Endothelial cell of umbilical vein (primary cell): ENCODE measurements at regions not wholly inside any gene's neighbourhood (a gene's known extent, or its start where the extent isn't known, plus 50 kb on each side); places are given as distances from the start of the nearest gene placed in this dataset.

Experiments
- BruUV-seq: library from RNA; stranded (reverse); fragments of 400-500 nt; replicated peaks from 2 replicates; lab custom pipeline; 2021; lab: Mats Ljungman, UMichigan
- CTCF ChIA-PET: fragments of 300-600, 350-600 bp; sonication (Branson Sonifier 250); formaldehyde crosslinking; loops from one replicate; lab custom pipeline; 2021; ENCODE audit warnings: antibody characterized with exemption, inconsistent platforms; lab: Charles Lee
- POLR2A ChIA-PET: fragments of 300-600, 350-600 bp; sonication (Branson Sonifier 250); formaldehyde crosslinking; loops from one replicate; lab custom pipeline; 2021; ENCODE audit warnings: antibody characterized with exemption, inconsistent platforms; lab: Charles Lee
- DNase-seq: peaks from one replicate; pipeline ENCODE4 v3.0.0-alpha.2; 2011; ENCODE audit warnings: low read depth, low spot score
- FAIRE-seq: peaks from 2 replicates; lab custom pipeline; 2011; peaks lifted over from hg19 to GRCh38; lab: Jason Lieb, UNC
- H2AFZ ChIP-seq: 2 replicates; pipeline ENCODE4 v1.6.0; 2012; ENCODE audit warnings: low read depth, low read length, control low read depth, inconsistent platforms
- H3K27ac ChIP-seq: 2 replicates; pipeline ENCODE4 v1.5.1; 2011; ENCODE audit warnings: low read depth, mild to moderate bottlenecking, control low read depth, low read length, moderate library complexity; ENCODE audit not compliant: insufficient read depth
- H3K27me3 ChIP-seq, 2 experiments: 2 replicates each; pipeline versions ENCODE4 v1.6.0 to v1.6.1; 2011; ENCODE audit warnings: low read length in 2 of 2, mixed read lengths in 1 of 2; ENCODE audit not compliant: control insufficient read depth in 2 of 2, insufficient read depth in 2 of 2
- H3K36me3 ChIP-seq, 2 experiments: 2 replicates in 1 of 2; 3 replicates in 1 of 2; pipeline ENCODE4 v1.5.1; 2011; ENCODE audit warnings: low read length in 2 of 2, mild to moderate bottlenecking in 1 of 2, moderate library complexity in 1 of 2; ENCODE audit not compliant: control insufficient read depth in 2 of 2, insufficient read depth in 2 of 2; ENCODE audit errors: extremely low read depth in 1 of 2
- H3K4me1 ChIP-seq: 3 replicates; pipeline ENCODE4 v1.5.1; 2011; ENCODE audit warnings: mild to moderate bottlenecking, low read length; ENCODE audit not compliant: control insufficient read depth, insufficient read depth; ENCODE audit errors: extremely low read depth
- H3K4me2 ChIP-seq: 2 replicates; pipeline ENCODE4 v1.6.1; 2011; ENCODE audit warnings: low read length, control low read depth, mixed read lengths; ENCODE audit not compliant: insufficient read depth
- H3K4me3 ChIP-seq, 3 experiments: fragments of 200-600 bp in 1 of 3; sonication (generic), shearing (Covaris generic) in 1 of 3; replicated peaks in 1 of 3; 2 replicates each; pipeline ENCODE4 v1.5.1; 2011 to 2016; ENCODE audit warnings: control low read depth in 3 of 3, low read length in 3 of 3, mild to moderate bottlenecking in 2 of 3, inconsistent platforms in 1 of 3, low read depth in 1 of 3, moderate library complexity in 1 of 3; ENCODE audit not compliant: insufficient read depth in 1 of 3
- H3K79me2 ChIP-seq: 2 replicates; pipeline ENCODE4 v1.6.0; 2012; ENCODE audit warnings: low read length, inconsistent platforms; ENCODE audit not compliant: control insufficient read depth, insufficient read depth
- H3K9ac ChIP-seq: replicated peaks from 2 replicates; pipeline ENCODE3; 2011; ENCODE audit warnings: low read length, control low read depth; ENCODE audit not compliant: insufficient read depth; ENCODE audit errors: extremely low read depth
- H3K9me1 ChIP-seq: replicated peaks from 3 replicates; pipeline ENCODE4 v1.6.0; 2011; ENCODE audit warnings: mild to moderate bottlenecking, low read length; ENCODE audit not compliant: control insufficient read depth, insufficient read depth; ENCODE audit errors: extremely low read depth
- H3K9me3 ChIP-seq: replicated peaks from 2 replicates; pipeline ENCODE4 v1.5.1; 2012; ENCODE audit warnings: low read length, inconsistent platforms; ENCODE audit not compliant: control insufficient read depth, insufficient read depth
- H4K20me1 ChIP-seq: replicated peaks from 2 replicates; pipeline ENCODE3; 2011; ENCODE audit warnings: mild to moderate bottlenecking, low read length; ENCODE audit not compliant: control insufficient read depth, insufficient read depth; ENCODE audit errors: extremely low read depth
- EZH2 ChIP-seq: IDR thresholded peaks from 2 replicates; pipeline ENCODE4 v1.6.1; 2012; ENCODE audit warnings: borderline replicate concordance, low read depth, mild to moderate bottlenecking, moderate library complexity, low read length, inconsistent platforms; ENCODE audit not compliant: severe bottlenecking
- FOS ChIP-seq: IDR thresholded peaks from 2 replicates; pipeline ENCODE4 v1.6.1; 2011; ENCODE audit warnings: mild to moderate bottlenecking, low read length, moderate library complexity, borderline replicate concordance; ENCODE audit not compliant: insufficient read depth
- GATA2 ChIP-seq: IDR thresholded peaks from 2 replicates; pipeline ENCODE4 v1.7.0; 2011; ENCODE audit warnings: low read depth, mild to moderate bottlenecking, moderate library complexity, mixed read lengths, low read length; ENCODE audit not compliant: insufficient read length, insufficient read depth
- JUN ChIP-seq: IDR thresholded peaks from 2 replicates; pipeline ENCODE4 v1.6.1; 2011; ENCODE audit warnings: borderline replicate concordance, low read depth; ENCODE audit not compliant: insufficient read length, insufficient read depth
- MYC ChIP-seq: IDR thresholded peaks from one replicate; pipeline ENCODE4 v1.6.1; 2011; ENCODE audit warnings: mild to moderate bottlenecking, low read depth, low read length
- POLR2A ChIP-seq: IDR thresholded peaks from 2 replicates; pipeline ENCODE4 v1.6.1; 2012; ENCODE audit warnings: low read depth, mild to moderate bottlenecking, control low read depth, low read length
- POLR2AphosphoS5 ChIP-seq: IDR thresholded peaks from 2 replicates; pipeline ENCODE4 v1.6.1; 2012; ENCODE audit warnings: low read depth, mild to moderate bottlenecking, control low read depth, low read length, moderate library complexity; ENCODE audit not compliant: insufficient read depth
- dilution Hi-C: fragments of 300-500 bp; cut with MboI; formaldehyde crosslinking; loops from one replicate; pipeline ENCODE4 v1.15.0; 2019; ENCODE audit warnings: low sequenced_read_pairs; ENCODE audit not compliant: extremely low pct_ligation_motif_present
- intact Hi-C: fragments of 100-400 bp; cut with micrococcal nuclease; formaldehyde crosslinking; loops from one replicate; pipeline ENCODE4 v1.10.0; 2022
- TF ChIP-seq, protein P1 (sequence below), 2 donors: IDR thresholded peaks; 1 replicate in 1 of 2; 2 replicates in 1 of 2; pipeline ENCODE4 v1.5.1; 2011; ENCODE audit warnings: low read length in 2 of 2, mild to moderate bottlenecking in 2 of 2, moderate library complexity in 2 of 2, control low read depth in 1 of 2, inconsistent platforms in 1 of 2, low read depth in 1 of 2; ENCODE audit not compliant: insufficient read depth in 1 of 2; ENCODE audit errors: extremely low read depth in 1 of 2
- TF ChIP-seq, protein P2 (sequence below): IDR thresholded peaks from 2 replicates; pipeline ENCODE4 v1.6.1; 2011; ENCODE audit not compliant: insufficient read depth, insufficient read length

DNA sequence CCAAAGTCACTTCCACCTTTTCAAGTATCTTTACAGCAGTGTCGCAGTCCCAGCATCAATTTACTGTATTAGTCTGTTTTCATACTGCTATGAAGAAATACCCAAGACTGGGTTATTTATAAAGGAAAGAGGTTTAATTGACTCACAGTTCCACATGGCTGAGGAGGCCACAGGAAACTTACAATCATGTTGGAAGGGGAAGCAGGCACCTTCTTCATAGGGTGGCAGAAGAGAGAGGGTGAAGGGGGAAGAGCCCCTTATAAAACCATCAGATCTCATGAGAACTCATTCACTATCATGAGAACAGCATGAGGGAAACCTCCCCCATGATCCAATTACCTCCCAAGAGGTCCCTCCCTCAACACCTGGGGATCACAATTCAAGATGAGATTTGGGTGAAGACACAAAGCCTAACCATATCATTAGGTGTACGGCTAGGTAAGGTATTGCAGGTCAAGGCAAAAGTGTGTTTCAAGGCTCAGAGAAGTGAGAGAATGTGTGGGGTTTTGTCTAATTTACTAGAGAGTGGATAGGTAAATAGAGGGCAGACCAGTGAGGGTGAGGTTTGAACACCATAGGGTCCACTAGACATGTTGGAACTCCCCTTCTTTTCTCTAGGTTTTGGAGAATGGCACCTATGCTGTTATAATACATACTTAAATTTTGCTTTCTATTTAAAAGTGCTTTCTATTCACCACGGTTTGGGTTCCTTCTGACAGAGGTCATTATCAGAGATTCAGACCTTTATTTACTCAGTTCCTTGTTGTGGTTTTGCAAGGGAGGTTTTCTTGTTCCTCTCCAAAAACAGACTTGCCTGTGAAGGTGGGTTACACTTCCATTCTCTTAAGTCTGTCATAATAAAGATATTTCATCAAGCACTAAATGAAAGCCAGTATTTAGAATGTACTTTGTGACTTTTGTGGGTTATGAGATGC is 186.6 kb downstream of the CPEB2 start:
- H3K79me2 ChIP-seq: no peaks in the 10 kb centered on the region
- ChIA-PET POLR2A (no interaction called here), CTCF (no interaction called here)
- no peaks in the 10 kb centered on the region for H3K36me3 ChIP-seq
- no peak for FAIRE-seq
- no TSS peak for BruUV-seq
- dilution Hi-C loops (no loop called here), intact Hi-C loops (no loop called here)
- H4K20me1 ChIP-seq: no peaks in the 10 kb centered on the region
- H3K27ac ChIP-seq: no peak overlapping the region
- no peak for TF ChIP-seq EZH2
- TF ChIP-seq POLR2A: no peak
- TF ChIP-seq, protein P1, sequence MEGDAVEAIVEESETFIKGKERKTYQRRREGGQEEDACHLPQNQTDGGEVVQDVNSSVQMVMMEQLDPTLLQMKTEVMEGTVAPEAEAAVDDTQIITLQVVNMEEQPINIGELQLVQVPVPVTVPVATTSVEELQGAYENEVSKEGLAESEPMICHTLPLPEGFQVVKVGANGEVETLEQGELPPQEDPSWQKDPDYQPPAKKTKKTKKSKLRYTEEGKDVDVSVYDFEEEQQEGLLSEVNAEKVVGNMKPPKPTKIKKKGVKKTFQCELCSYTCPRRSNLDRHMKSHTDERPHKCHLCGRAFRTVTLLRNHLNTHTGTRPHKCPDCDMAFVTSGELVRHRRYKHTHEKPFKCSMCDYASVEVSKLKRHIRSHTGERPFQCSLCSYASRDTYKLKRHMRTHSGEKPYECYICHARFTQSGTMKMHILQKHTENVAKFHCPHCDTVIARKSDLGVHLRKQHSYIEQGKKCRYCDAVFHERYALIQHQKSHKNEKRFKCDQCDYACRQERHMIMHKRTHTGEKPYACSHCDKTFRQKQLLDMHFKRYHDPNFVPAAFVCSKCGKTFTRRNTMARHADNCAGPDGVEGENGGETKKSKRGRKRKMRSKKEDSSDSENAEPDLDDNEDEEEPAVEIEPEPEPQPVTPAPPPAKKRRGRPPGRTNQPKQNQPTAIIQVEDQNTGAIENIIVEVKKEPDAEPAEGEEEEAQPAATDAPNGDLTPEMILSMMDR (IDR thresholded peaks at IDR 0.05; ENCODE audit: extremely low read depth in 1 of 2, insufficient read depth in 1 of 2, low read depth in 1 of 2, low read length in 2 of 2): no peak
- TF ChIP-seq JUN: no peak
- TF ChIP-seq FOS: no peak
- no peak for TF ChIP-seq POLR2AphosphoS5
- no peak for TF ChIP-seq GATA2
- no peak for TF ChIP-seq MYC
- TF ChIP-seq, protein P2, sequence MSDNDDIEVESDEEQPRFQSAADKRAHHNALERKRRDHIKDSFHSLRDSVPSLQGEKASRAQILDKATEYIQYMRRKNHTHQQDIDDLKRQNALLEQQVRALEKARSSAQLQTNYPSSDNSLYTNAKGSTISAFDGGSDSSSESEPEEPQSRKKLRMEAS: no peak
- no peak overlapping the region for H3K4me2 ChIP-seq
- no peaks in the 10 kb centered on the region for H3K4me1 ChIP-seq
- H3K9me3 ChIP-seq: no peaks in the 10 kb centered on the region
- no peak overlapping the region for H3K4me3 ChIP-seq
- H3K27me3 ChIP-seq: no peaks in the 10 kb centered on the region
- H3K9ac ChIP-seq: no peak overlapping the region
- H2AFZ ChIP-seq: no peak overlapping the region
- H3K9me1 ChIP-seq: no peaks in the 10 kb centered on the region
- no peak for DNase-seq
